Activated CD4-positive, CD25-positive, alpha-beta regulatory T cell treated with anti-CD3 and anti-CD28 coated beads, Interleukin-2, amount 50 U/mL, for 72 hours (primary cell): ENCODE measurements at regions not wholly inside any gene's neighbourhood (a gene's known extent, or its start where the extent isn't known, plus 50 kb on each side); places are given as distances from the start of the nearest gene placed in this dataset.
"Not testable (repeated sequence)": the region's sequence is repeated elsewhere in the genome, so short reads cannot be mapped to it uniquely, and the experiment has no call there.

ENCODE experiments used
- DNase-seq: peaks from one replicate; pipeline ENCODE4 v3.0.0; 2021

GRCh38 chr1:221204055-221204833 is 325.0 kb downstream of the HLX start:
- no peak for DNase-seq

GRCh38 chr1:221206076-221206475 is 326.8 kb downstream of the HLX start:
- DNase-seq: no peak

GRCh38 chr1:221212926-221213325 is 333.7 kb downstream of the HLX start:
- DNase-seq: no peak

GRCh38 chr1:221217029-221217428 is 337.8 kb downstream of the HLX start:
- no peak for DNase-seq

GRCh38 chr1:221223281-221223680 is 344.0 kb downstream of the HLX start:
- DNase-seq: no peak

GRCh38 chr1:221227460-221227859 is 348.2 kb downstream of the HLX start:
- no peak for DNase-seq

GRCh38 chr1:221227872-221228337 is 348.7 kb downstream of the HLX start:
- no peak for DNase-seq

- no peak for DNase-seq
These were observed 349.4 kb downstream of the HLX start for GRCh38 chr1:221228594-221228993.

GRCh38 chr1:221230605-221231004 is 351.4 kb downstream of the HLX start:
- DNase-seq: no peak

- no peak for DNase-seq
These were observed 355.5 kb downstream of the HLX start for GRCh38 chr1:221234791-221235190.

- DNase-seq: no peak
These were observed 358.3 kb downstream of the HLX start for GRCh38 chr1:221237587-221237986.

- no peak for DNase-seq
These were observed 359.9 kb downstream of the HLX start for GRCh38 chr1:221239181-221239580.

GRCh38 chr1:221239792-221240191 is 360.5 kb downstream of the HLX start:
- no peak for DNase-seq

GRCh38 chr1:221240690-221241089 is 361.4 kb downstream of the HLX start:
- DNase-seq: no peak

GRCh38 chr1:221241157-221241556 is 361.9 kb downstream of the HLX start:
- no peak for DNase-seq

GRCh38 chr1:221241592-221241991 is 362.3 kb downstream of the HLX start:
- DNase-seq: no peak

GRCh38 chr1:221246067-221246466 is 366.8 kb downstream of the HLX start:
- DNase-seq: no peak

- DNase-seq: no peak
These were observed 367.6 kb downstream of the HLX start for GRCh38 chr1:221246628-221247415.

- no peak for DNase-seq
These were observed 372.3 kb downstream of the HLX start for GRCh38 chr1:221251580-221251979.

- DNase-seq: no peak
These were observed 375.6 kb downstream of the HLX start for GRCh38 chr1:221254813-221255212.

GRCh38 chr1:221256773-221257172 is 377.5 kb downstream of the HLX start:
- DNase-seq: no peak

- DNase-seq: not testable (repeated sequence)
These were observed 378.3 kb downstream of the HLX start for GRCh38 chr1:221257548-221257947.

GRCh38 chr1:221262677-221263076 is 383.4 kb downstream of the HLX start:
- DNase-seq: not testable (repeated sequence)
